ENCODE measurements at regions not wholly inside any gene's neighbourhood (a gene's known extent, or its start where the extent isn't known, plus 50 kb on each side); places are given as distances from the start of the nearest gene placed in this dataset.

- no peak for TF ChIP-seq CTCF (IDR thresholded peaks at IDR 0.05)
- no peak for TF ChIP-seq POLR2A (IDR thresholded peaks at IDR 0.05)
- TF ChIP-seq POLR2AphosphoS5 (IDR thresholded peaks at IDR 0.05): no peak
Observed at GRCh38 chr2:219844401-219845091, 217.1 kb downstream of the SLC4A3 start.
